ENCODE measurements at regions not wholly inside any gene's neighbourhood (a gene's known extent, or its start where the extent isn't known, plus 50 kb on each side); places are given as distances from the start of the nearest gene placed in this dataset.
A peak's percentile ranks its signal among the peaks of the same experiment; 100 is the strongest.

DNA sequence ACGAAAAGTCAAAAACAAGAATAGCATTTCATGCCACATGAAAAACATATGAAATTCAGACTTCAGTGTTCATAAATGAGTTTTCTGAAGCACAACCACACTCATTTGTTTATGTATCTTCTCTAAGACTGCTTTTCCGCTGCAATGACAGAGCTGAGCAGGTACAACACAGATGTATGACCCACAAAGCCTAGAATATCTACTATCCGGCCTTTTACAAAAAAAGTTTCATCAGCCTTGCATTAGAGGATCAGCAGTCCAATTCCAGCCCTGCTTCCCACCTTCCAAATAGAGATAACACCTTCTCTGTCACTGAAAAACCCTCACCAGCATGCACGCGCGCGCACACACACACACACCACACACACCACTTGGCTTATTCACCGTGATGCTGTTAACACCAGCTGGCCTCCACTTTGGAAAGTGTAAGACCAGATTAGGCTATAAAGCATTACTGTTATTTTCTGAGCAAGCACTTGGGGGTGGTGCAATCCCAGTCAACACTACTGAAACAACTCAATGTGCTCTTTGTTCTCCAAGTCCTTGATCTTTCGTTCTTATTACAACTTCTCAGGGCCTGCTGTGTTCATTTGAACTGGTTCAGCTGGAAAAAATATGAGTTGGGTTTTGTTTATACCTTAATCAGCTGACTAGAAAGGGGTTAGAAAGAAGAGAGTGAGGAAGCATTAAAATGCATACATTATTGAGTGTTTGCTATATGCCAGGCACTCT is 90.0 kb downstream of the GLUL start:
- TF ChIP-seq, protein P1, sequence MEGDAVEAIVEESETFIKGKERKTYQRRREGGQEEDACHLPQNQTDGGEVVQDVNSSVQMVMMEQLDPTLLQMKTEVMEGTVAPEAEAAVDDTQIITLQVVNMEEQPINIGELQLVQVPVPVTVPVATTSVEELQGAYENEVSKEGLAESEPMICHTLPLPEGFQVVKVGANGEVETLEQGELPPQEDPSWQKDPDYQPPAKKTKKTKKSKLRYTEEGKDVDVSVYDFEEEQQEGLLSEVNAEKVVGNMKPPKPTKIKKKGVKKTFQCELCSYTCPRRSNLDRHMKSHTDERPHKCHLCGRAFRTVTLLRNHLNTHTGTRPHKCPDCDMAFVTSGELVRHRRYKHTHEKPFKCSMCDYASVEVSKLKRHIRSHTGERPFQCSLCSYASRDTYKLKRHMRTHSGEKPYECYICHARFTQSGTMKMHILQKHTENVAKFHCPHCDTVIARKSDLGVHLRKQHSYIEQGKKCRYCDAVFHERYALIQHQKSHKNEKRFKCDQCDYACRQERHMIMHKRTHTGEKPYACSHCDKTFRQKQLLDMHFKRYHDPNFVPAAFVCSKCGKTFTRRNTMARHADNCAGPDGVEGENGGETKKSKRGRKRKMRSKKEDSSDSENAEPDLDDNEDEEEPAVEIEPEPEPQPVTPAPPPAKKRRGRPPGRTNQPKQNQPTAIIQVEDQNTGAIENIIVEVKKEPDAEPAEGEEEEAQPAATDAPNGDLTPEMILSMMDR (IDR thresholded peaks at IDR 0.05), result peak in 2 of 4 experiments; percentile 8 to 25
- TF ChIP-seq POLR2A (IDR thresholded peaks at IDR 0.05) (no peak), POLR2AphosphoS5 (IDR thresholded peaks at IDR 0.05) (peak; percentile 64)
